ENCODE measurements at regions not wholly inside any gene's neighbourhood (a gene's known extent, or its start where the extent isn't known, plus 50 kb on each side); places are given as distances from the start of the nearest gene placed in this dataset.
A peak's percentile ranks its signal among the peaks of the same experiment; 100 is the strongest.

GRCh38 chr2:158732573-158733429, 62.3 kb upstream of the DAPL1 start:
- TF ChIP-seq CTCF (IDR thresholded peaks at IDR 0.05; ENCODE audit: low read depth, low read length): no peak
- no peak overlapping the region for H3K4me3 ChIP-seq (replicated peaks in 1 of 2; ENCODE audit: low read depth in 2 of 2, low read length in 2 of 2)
- DNase-seq (ENCODE audit: low read depth in 2 of 2): no peak

GRCh38 chr2:158733430-158733755, 61.7 kb upstream of the DAPL1 start:
- no peak for DNase-seq (ENCODE audit: low read depth in 2 of 2)
- H3K4me3 ChIP-seq (replicated peaks in 1 of 2; ENCODE audit: low read depth in 2 of 2, low read length in 2 of 2): no peak overlapping the region
- TF ChIP-seq CTCF (IDR thresholded peaks at IDR 0.05; ENCODE audit: low read depth, low read length): no peak

- TF ChIP-seq CTCF (IDR thresholded peaks at IDR 0.05; ENCODE audit: low read depth, low read length): no peak
- DNase-seq (ENCODE audit: low read depth in 2 of 2): no peak
- H3K4me3 ChIP-seq (replicated peaks in 1 of 2; ENCODE audit: low read depth in 2 of 2, low read length in 2 of 2): no peak overlapping the region
Measured at GRCh38 chr2:158734442-158734841, 60.7 kb upstream of the DAPL1 start.

GRCh38 chr2:158735822-158736580, 59.1 kb upstream of the DAPL1 start:
- no peak for TF ChIP-seq CTCF (IDR thresholded peaks at IDR 0.05; ENCODE audit: low read depth, low read length)
- DNase-seq (ENCODE audit: low read depth in 2 of 2): no peak
- no peak overlapping the region for H3K4me3 ChIP-seq (replicated peaks in 1 of 2; ENCODE audit: low read depth in 2 of 2, low read length in 2 of 2)

GRCh38 chr2:158738363-158738762, 56.8 kb upstream of the DAPL1 start:
- no peak for TF ChIP-seq CTCF (IDR thresholded peaks at IDR 0.05; ENCODE audit: low read depth, low read length)
- no peak overlapping the region for H3K4me3 ChIP-seq (replicated peaks in 1 of 2; ENCODE audit: low read depth in 2 of 2, low read length in 2 of 2)
- no peak for DNase-seq (ENCODE audit: low read depth in 2 of 2)

- peak; percentile 48 to 49 for DNase-seq (ENCODE audit: low read depth in 2 of 2)
- TF ChIP-seq CTCF (IDR thresholded peaks at IDR 0.05; ENCODE audit: low read depth, low read length): no peak
- no peak overlapping the region for H3K4me3 ChIP-seq (replicated peaks in 1 of 2; ENCODE audit: low read depth in 2 of 2, low read length in 2 of 2)
Measured at GRCh38 chr2:158740127-158740526, 55.0 kb upstream of the DAPL1 start.
